Choroid plexus epithelial cell (primary cell): ENCODE measurements at regions not wholly inside any gene's neighbourhood (a gene's known extent, or its start where the extent isn't known, plus 50 kb on each side); places are given as distances from the start of the nearest gene placed in this dataset.

ENCODE experiments used
- DNase-seq: peaks from one replicate; pipeline ENCODE4 v3.0.0-alpha.2; 2010; ENCODE audit warnings: low read depth
- H3K4me3 ChIP-seq: 2 replicates; pipeline ENCODE4 v1.5.1; 2011; ENCODE audit warnings: low read depth, mild to moderate bottlenecking, control low read depth, low read length, moderate library complexity
- TF ChIP-seq, protein P1 (sequence below): conservative IDR thresholded peaks from 2 replicates; pipeline ENCODE4 v1.5.1; 2011; ENCODE audit warnings: low read depth, mild to moderate bottlenecking, control low read depth, inconsistent platforms, low read length, moderate library complexity

DNA sequence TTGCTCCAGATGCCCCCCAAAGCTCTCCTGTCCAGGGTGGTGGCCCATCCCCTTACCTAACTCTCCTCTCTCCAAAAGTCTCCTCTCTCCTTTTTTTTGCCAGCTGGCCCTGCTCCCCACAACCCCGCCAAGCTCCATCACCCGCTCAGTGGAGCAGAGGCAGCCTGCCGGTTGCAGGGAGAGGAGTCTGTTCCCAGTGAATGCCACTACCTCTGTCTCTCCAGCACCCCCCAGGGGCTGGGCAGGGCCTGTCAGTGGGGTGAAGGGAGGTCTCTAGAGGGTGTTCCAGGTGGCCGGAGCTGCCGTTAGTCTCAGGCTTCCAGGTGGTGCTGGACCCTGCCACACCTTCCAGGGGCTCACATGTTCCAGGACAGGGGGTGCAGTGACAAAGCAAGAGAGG lies 387.0 kb downstream of the CTTN start:
- TF ChIP-seq, protein P1, sequence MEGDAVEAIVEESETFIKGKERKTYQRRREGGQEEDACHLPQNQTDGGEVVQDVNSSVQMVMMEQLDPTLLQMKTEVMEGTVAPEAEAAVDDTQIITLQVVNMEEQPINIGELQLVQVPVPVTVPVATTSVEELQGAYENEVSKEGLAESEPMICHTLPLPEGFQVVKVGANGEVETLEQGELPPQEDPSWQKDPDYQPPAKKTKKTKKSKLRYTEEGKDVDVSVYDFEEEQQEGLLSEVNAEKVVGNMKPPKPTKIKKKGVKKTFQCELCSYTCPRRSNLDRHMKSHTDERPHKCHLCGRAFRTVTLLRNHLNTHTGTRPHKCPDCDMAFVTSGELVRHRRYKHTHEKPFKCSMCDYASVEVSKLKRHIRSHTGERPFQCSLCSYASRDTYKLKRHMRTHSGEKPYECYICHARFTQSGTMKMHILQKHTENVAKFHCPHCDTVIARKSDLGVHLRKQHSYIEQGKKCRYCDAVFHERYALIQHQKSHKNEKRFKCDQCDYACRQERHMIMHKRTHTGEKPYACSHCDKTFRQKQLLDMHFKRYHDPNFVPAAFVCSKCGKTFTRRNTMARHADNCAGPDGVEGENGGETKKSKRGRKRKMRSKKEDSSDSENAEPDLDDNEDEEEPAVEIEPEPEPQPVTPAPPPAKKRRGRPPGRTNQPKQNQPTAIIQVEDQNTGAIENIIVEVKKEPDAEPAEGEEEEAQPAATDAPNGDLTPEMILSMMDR = no peak
- H3K4me3 ChIP-seq = no peak overlapping the region
- no peak for DNase-seq

DNA sequence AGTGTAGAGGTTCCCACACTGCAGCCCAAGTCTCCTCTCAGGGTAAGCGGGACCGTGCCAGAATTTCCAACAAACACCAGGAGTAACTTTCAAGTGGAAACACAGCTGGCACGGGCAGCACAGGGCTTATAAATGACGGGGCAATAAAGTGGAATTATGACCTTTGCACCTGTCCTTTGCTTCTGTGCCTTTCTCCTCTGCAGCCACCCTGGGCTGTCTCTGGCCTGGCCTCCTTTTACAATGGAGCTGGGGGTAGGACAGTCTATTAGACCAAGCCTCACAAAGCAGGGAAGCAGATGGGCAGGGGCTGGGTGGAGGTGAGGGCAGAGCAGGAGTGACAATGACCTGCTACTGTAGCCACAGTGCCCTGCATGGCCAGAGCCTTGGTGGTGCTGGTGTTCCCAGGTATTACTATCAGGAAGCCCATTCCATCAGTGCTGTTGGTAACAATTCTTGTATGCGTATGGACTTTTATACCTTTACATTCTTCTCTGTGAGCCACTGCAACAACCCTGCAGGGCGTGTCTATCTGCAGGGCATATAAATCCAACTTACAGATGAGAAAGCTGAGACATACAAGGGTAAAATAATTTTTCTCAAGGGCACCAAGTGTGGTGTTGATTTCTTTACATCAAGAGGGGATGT lies 387.8 kb downstream of the CTTN start:
- no peak overlapping the region for H3K4me3 ChIP-seq
- TF ChIP-seq, protein P1 = no peak
- DNase-seq = no peak

DNA sequence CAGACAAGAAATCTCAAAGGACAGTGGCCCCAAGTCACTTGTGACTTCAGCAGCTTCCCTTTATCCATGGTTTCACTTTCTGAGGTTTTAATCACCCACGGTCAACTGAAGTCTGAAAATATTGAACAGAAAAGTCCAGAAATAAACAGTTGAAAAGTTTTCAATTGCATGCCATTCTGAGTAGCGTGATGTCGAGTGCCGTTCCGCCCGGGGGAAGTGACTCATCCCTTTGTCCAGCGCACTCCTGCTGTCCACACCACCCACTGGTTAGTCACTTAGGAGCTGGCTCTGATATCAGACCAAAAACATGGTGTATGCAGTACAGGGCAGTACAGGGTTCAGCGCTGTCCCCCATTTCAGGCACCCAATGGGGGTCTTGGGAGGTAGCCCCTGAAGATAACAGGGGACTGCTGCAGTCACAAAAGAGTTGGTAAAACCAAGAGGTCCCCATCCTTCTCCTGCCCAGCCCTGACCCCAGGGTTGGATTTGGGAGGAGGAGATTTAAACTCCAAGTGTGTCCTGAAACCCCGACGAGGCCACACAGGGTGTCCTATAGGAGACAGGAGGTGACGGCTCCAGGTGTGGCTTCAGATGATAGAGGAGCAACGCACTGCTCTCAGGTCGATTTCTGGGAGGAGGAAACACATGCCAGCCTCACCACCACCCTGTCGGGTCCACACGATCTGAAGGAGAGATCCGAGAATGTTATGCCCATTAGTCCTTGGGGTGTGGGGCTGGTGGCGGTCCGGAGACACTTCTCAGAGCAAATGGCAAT lies 390.1 kb downstream of the CTTN start:
- H3K4me3 ChIP-seq = no peak overlapping the region
- DNase-seq = peak; percentile 81

DNA sequence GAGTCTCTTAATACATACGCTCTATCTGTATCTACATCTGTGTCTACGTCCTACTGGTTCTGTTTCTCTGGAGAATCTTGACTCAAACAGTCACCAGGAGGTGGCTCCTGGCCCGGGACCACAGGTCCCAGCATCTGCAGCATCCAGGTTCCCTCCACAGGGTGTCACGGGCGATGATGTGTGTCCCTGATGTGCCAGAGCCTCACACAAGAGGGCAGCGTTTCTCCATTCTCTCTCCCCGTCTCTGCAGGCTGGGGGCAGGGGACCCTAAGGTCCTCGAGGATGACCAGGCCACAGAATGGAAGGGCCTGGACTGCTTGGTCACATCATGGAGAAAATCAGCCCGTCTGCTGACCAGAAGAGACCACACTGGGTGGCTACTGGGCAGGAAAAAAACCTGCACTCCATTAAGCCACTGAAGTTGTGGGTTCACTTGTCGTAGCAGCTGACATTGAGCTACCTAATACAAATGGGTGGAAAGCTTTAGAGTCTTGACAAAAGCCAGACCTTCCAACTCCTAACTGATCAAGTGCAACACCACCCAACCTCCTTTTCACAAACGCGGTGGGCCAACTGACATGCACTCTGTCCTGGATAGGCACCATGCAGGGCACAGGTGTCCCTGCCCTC lies 392.5 kb downstream of the CTTN start:
- DNase-seq = peak; percentile 3
- TF ChIP-seq, protein P1 = peak; percentile 33
- no peak overlapping the region for H3K4me3 ChIP-seq

More for the DNA sequence above, 390.1 kb downstream of the CTTN start:
- TF ChIP-seq, protein P1 = no peak

DNA sequence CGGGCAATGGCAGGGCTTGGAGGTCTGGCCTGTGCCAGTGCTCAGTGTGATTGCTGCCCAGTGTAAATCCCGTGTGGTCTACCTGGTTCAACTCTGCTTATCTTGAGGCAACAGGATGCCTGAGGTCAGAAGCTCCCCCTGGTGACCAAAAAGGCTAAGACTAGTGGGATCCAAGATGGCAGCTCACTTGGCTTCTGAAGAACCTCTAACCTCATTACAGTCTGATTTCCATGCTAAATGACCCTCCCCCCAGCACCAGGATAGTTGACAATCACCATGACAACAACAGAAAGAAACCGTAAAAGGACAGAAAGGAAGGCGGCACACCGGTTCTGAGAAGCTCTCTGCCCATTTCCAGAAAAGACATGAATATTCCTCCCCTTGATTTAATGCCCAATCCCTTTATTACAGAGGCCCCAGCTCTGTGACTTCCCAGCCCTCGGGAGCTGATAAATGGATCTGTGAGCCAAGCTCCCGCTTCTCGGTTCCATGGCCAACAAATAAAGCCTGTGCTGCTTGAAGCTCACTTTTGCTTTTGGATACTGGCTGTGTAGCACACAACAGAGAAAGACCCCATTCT lies 398.4 kb downstream of the CTTN start:
- H3K4me3 ChIP-seq = no peak overlapping the region
- no peak for DNase-seq
- TF ChIP-seq, protein P1 = no peak

DNA sequence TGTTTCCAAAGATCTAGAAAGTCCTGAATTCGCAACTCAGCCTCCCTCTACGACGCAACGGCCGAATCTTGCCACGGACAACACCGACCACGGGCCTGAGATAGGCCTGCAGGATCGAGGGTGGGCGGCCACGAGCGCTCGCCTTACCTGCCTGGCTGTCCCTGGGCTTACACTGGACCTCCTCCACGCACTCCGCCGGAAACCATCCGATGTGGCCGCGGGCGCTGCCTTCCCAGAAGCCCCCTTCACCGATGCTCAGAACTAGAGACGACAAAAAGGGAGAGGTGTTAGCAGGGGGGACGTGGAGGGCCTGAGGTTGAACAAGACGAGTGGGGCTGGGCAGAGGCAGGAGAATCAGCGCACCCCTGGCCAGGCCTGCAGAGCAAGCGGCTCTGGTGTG lies 400.0 kb downstream of the CTTN start:
- TF ChIP-seq, protein P1 = no peak
- H3K4me3 ChIP-seq = no peak overlapping the region
- no peak for DNase-seq
